ENCODE measurements at regions not wholly inside any gene's neighbourhood (a gene's known extent, or its start where the extent isn't known, plus 50 kb on each side); places are given as distances from the start of the nearest gene placed in this dataset.
"Not testable (repeated sequence)": the region's sequence is repeated elsewhere in the genome, so short reads cannot be mapped to it uniquely, and the experiment has no call there.

DNA sequence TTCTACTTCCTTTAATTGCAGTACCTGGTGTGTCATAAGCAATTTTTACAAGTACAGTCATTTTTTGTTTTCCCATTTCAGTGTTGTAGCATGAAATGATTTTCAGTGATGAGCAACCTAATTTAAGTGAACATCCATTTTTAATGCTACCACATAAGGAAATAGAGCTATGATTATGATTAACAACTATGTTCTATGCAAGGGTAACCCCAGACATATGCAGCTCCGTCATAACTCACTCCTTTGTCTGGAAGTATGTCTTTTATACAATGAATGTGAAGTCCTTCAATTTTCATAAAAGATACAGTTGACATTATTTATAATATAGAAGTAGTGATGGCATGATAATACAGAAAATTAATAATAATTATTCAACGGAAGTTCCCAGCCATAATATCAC is 783.3 kb upstream of the CDH18 start:
- not testable (repeated sequence) for H2AFZ ChIP-seq (ENCODE audit: low read depth, low read length); H2AK5ac ChIP-seq (ENCODE audit: low read length, severe bottlenecking); H3K27ac ChIP-seq (ENCODE audit: low read length, poor library complexity, severe bottlenecking); H3K9me3 ChIP-seq (ENCODE audit: control insufficient read depth, low read length); H3K14ac ChIP-seq (ENCODE audit: low read length in 2 of 2); H3K79me1 ChIP-seq (replicated peaks; ENCODE audit: low read length, poor library complexity, severe bottlenecking); H2BK120ac ChIP-seq (ENCODE audit: low read depth, low read length); H3K9ac ChIP-seq (ENCODE audit: low read length); H3K36me3 ChIP-seq (ENCODE audit: control insufficient read depth in 1 of 2, insufficient read depth in 2 of 2, low read depth in 1 of 2, low read length in 2 of 2); H4K8ac ChIP-seq (ENCODE audit: low read length); H3K4me3 ChIP-seq (ENCODE audit: insufficient read depth in 1 of 2, low read depth in 1 of 2, low read length in 2 of 2); H2BK12ac ChIP-seq (ENCODE audit: low read length in 2 of 2); H3K4ac ChIP-seq (ENCODE audit: low read depth in 1 of 2, low read length in 2 of 2); H3K4me1 ChIP-seq (ENCODE audit: control insufficient read depth, insufficient read depth, low read depth, low read length); H3K4me2 ChIP-seq (ENCODE audit: low read length, poor library complexity, severe bottlenecking); H2BK15ac ChIP-seq (ENCODE audit: low read depth, poor library complexity, severe bottlenecking); H3K18ac ChIP-seq (ENCODE audit: low read depth in 1 of 2, low read length in 2 of 2); H3K23ac ChIP-seq (ENCODE audit: low read length in 2 of 2); H2BK5ac ChIP-seq (ENCODE audit: low read depth, low read length, poor library complexity, severe bottlenecking); H3K27me3 ChIP-seq (ENCODE audit: control insufficient read depth in 1 of 2, insufficient read depth in 1 of 2, low read length in 2 of 2); DNase-seq; H4K91ac ChIP-seq (ENCODE audit: low read length)
- WGBS = no CpG with 5 or more reads among the region's 2 CpGs

- not testable (repeated sequence) for H2BK12ac ChIP-seq (ENCODE audit: low read length in 2 of 2); H3K27ac ChIP-seq (ENCODE audit: low read length, poor library complexity, severe bottlenecking); H3K14ac ChIP-seq (ENCODE audit: low read length in 2 of 2); H4K91ac ChIP-seq (ENCODE audit: low read length); H3K27me3 ChIP-seq (ENCODE audit: control insufficient read depth in 1 of 2, insufficient read depth in 1 of 2, low read length in 2 of 2); H3K18ac ChIP-seq (ENCODE audit: low read depth in 1 of 2, low read length in 2 of 2); H3K79me1 ChIP-seq (replicated peaks; ENCODE audit: low read length, poor library complexity, severe bottlenecking); H3K36me3 ChIP-seq (ENCODE audit: control insufficient read depth in 1 of 2, insufficient read depth in 2 of 2, low read depth in 1 of 2, low read length in 2 of 2); H2AK5ac ChIP-seq (ENCODE audit: low read length, severe bottlenecking); H3K4me2 ChIP-seq (ENCODE audit: low read length, poor library complexity, severe bottlenecking); H2BK15ac ChIP-seq (ENCODE audit: low read depth, poor library complexity, severe bottlenecking); H3K9me3 ChIP-seq (ENCODE audit: control insufficient read depth, low read length); H3K4me3 ChIP-seq (ENCODE audit: insufficient read depth in 1 of 2, low read depth in 1 of 2, low read length in 2 of 2); H3K9ac ChIP-seq (ENCODE audit: low read length); H2BK5ac ChIP-seq (ENCODE audit: low read depth, low read length, poor library complexity, severe bottlenecking); H2AFZ ChIP-seq (ENCODE audit: low read depth, low read length); DNase-seq; H3K23ac ChIP-seq (ENCODE audit: low read length in 2 of 2); H2BK120ac ChIP-seq (ENCODE audit: low read depth, low read length); H4K8ac ChIP-seq (ENCODE audit: low read length); H3K4ac ChIP-seq (ENCODE audit: low read depth in 1 of 2, low read length in 2 of 2); H3K4me1 ChIP-seq (ENCODE audit: control insufficient read depth, insufficient read depth, low read depth, low read length)
- WGBS = no CpG with 5 or more reads among the region's 2 CpGs
These were observed 777.1 kb upstream of the CDH18 start for GRCh38 chr5:20765074-20765473.

DNA sequence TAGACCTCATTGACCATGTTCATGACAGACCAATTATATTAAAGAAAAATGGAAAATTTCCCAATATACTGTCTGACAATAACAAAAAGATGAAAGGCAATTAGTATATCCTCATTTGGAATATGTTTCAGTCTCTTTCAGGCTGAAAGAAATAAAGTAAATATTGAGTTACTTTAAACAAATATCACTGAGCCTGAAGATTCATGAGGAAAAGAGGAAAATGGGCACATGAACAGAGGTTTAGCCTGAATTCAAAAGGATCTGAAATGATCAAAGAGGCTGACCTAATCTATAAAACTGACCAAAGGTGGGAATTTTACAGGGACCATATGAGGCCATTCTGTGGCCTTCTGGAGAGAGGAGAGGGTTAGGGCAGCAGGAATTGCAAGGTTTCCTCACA is 771.5 kb upstream of the CDH18 start:
- not testable (repeated sequence) for H4K8ac ChIP-seq (ENCODE audit: low read length); H2AK5ac ChIP-seq (ENCODE audit: low read length, severe bottlenecking); H3K4me2 ChIP-seq (ENCODE audit: low read length, poor library complexity, severe bottlenecking); H3K9me3 ChIP-seq (ENCODE audit: control insufficient read depth, low read length); DNase-seq; H3K4ac ChIP-seq (ENCODE audit: low read depth in 1 of 2, low read length in 2 of 2); H3K4me1 ChIP-seq (ENCODE audit: control insufficient read depth, insufficient read depth, low read depth, low read length); H3K36me3 ChIP-seq (ENCODE audit: control insufficient read depth in 1 of 2, insufficient read depth in 2 of 2, low read depth in 1 of 2, low read length in 2 of 2); H3K79me1 ChIP-seq (replicated peaks; ENCODE audit: low read length, poor library complexity, severe bottlenecking); H3K27ac ChIP-seq (ENCODE audit: low read length, poor library complexity, severe bottlenecking); H3K23ac ChIP-seq (ENCODE audit: low read length in 2 of 2); H3K9ac ChIP-seq (ENCODE audit: low read length); H3K18ac ChIP-seq (ENCODE audit: low read depth in 1 of 2, low read length in 2 of 2); H2BK5ac ChIP-seq (ENCODE audit: low read depth, low read length, poor library complexity, severe bottlenecking); H2BK12ac ChIP-seq (ENCODE audit: low read length in 2 of 2); H2BK120ac ChIP-seq (ENCODE audit: low read depth, low read length); H3K4me3 ChIP-seq (ENCODE audit: insufficient read depth in 1 of 2, low read depth in 1 of 2, low read length in 2 of 2); H4K91ac ChIP-seq (ENCODE audit: low read length); H3K14ac ChIP-seq (ENCODE audit: low read length in 2 of 2); H2AFZ ChIP-seq (ENCODE audit: low read depth, low read length); H2BK15ac ChIP-seq (ENCODE audit: low read depth, poor library complexity, severe bottlenecking); H3K27me3 ChIP-seq (ENCODE audit: control insufficient read depth in 1 of 2, insufficient read depth in 1 of 2, low read length in 2 of 2)

DNA sequence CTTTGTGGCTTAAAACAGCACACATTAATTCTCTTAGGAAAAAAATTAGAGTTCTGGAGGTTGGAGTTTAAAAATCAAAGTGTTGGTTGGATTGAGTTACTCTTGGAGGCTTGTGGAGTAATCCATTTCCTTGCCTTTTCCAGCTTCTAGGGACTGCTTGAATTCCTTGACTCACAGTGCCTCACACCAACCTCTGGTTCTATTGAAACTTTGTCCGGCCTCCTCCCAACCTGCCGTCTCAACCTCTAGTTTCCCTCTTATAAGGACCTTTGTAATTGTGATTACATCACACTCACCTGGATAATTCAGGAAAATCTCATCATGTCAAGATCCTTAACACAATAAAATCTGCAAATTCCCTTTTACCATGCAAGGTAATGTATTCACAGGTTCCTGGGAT is 764.2 kb upstream of the CDH18 start:
- not testable (repeated sequence) for H2BK15ac ChIP-seq (ENCODE audit: low read depth, poor library complexity, severe bottlenecking); H3K9me3 ChIP-seq (ENCODE audit: control insufficient read depth, low read length); H3K18ac ChIP-seq (ENCODE audit: low read depth in 1 of 2, low read length in 2 of 2); H3K14ac ChIP-seq (ENCODE audit: low read length in 2 of 2); H3K4ac ChIP-seq (ENCODE audit: low read depth in 1 of 2, low read length in 2 of 2); H3K36me3 ChIP-seq (ENCODE audit: control insufficient read depth in 1 of 2, insufficient read depth in 2 of 2, low read depth in 1 of 2, low read length in 2 of 2); H3K4me1 ChIP-seq (ENCODE audit: control insufficient read depth, insufficient read depth, low read depth, low read length); H3K23ac ChIP-seq (ENCODE audit: low read length in 2 of 2); H2AFZ ChIP-seq (ENCODE audit: low read depth, low read length); H2BK12ac ChIP-seq (ENCODE audit: low read length in 2 of 2); H3K79me1 ChIP-seq (replicated peaks; ENCODE audit: low read length, poor library complexity, severe bottlenecking); DNase-seq; H3K9ac ChIP-seq (ENCODE audit: low read length); H2BK5ac ChIP-seq (ENCODE audit: low read depth, low read length, poor library complexity, severe bottlenecking); H2AK5ac ChIP-seq (ENCODE audit: low read length, severe bottlenecking); H3K27ac ChIP-seq (ENCODE audit: low read length, poor library complexity, severe bottlenecking); H4K8ac ChIP-seq (ENCODE audit: low read length); H3K4me2 ChIP-seq (ENCODE audit: low read length, poor library complexity, severe bottlenecking); H3K27me3 ChIP-seq (ENCODE audit: control insufficient read depth in 1 of 2, insufficient read depth in 1 of 2, low read length in 2 of 2); H2BK120ac ChIP-seq (ENCODE audit: low read depth, low read length); H4K91ac ChIP-seq (ENCODE audit: low read length); H3K4me3 ChIP-seq (ENCODE audit: insufficient read depth in 1 of 2, low read depth in 1 of 2, low read length in 2 of 2)
- WGBS = no CpG with 5 or more reads among the region's 2 CpGs
